Naive B cell (primary cell): ENCODE measurements at regions not wholly inside any gene's neighbourhood (a gene's known extent, or its start where the extent isn't known, plus 50 kb on each side); places are given as distances from the start of the nearest gene placed in this dataset.

ENCODE experiments used
- ATAC-seq, 2 donors: fragments of 150-1000 bp; cut with Tn5 transposase; 2 replicates each; pipeline ENCODE4 v1.10.0; 2021; ENCODE audit warnings: low read depth in 2 of 2, mild to moderate bottlenecking in 2 of 2, moderate library complexity in 2 of 2
- DNase-seq: peaks from one replicate; pipeline ENCODE4 v3.0.0; 2022
- H3K27ac Mint-ChIP-seq, 6 donors: one replicate each; pipeline ENCODE4 v1.8.0; 2020 to 2022; ENCODE audit warnings: mild to moderate bottlenecking in 6 of 6, mixed read lengths in 6 of 6, moderate library complexity in 5 of 6, inconsistent platforms in 2 of 6
- H3K27me3 Mint-ChIP-seq, 3 donors: one replicate each; pipeline ENCODE4 v1.8.0; 2021 to 2022; ENCODE audit warnings: mixed read lengths in 3 of 3, mild to moderate bottlenecking in 1 of 3
- H3K36me3 Mint-ChIP-seq, 2 donors: one replicate each; pipeline ENCODE4 v1.8.0; 2020 to 2022; ENCODE audit warnings: mixed read lengths in 2 of 2, inconsistent platforms in 1 of 2, mild to moderate bottlenecking in 1 of 2
- H3K4me1 Mint-ChIP-seq, 3 donors: one replicate each; pipeline ENCODE4 v1.8.0; 2020 to 2022; ENCODE audit warnings: mixed read lengths in 3 of 3, inconsistent platforms in 1 of 3, mild to moderate bottlenecking in 1 of 3, moderate library complexity in 1 of 3
- H3K4me3 Mint-ChIP-seq, 8 donors: one replicate each; pipeline ENCODE4 v1.8.0; 2020 to 2022; ENCODE audit warnings: mild to moderate bottlenecking in 8 of 8, mixed read lengths in 8 of 8, moderate library complexity in 8 of 8, inconsistent platforms in 2 of 8
- H3K9me3 Mint-ChIP-seq, 7 donors: one replicate each; pipeline ENCODE4 v1.8.0; 2020 to 2022; ENCODE audit warnings: mixed read lengths in 7 of 7, mild to moderate bottlenecking in 5 of 7, inconsistent platforms in 2 of 7, moderate library complexity in 1 of 7

DNA sequence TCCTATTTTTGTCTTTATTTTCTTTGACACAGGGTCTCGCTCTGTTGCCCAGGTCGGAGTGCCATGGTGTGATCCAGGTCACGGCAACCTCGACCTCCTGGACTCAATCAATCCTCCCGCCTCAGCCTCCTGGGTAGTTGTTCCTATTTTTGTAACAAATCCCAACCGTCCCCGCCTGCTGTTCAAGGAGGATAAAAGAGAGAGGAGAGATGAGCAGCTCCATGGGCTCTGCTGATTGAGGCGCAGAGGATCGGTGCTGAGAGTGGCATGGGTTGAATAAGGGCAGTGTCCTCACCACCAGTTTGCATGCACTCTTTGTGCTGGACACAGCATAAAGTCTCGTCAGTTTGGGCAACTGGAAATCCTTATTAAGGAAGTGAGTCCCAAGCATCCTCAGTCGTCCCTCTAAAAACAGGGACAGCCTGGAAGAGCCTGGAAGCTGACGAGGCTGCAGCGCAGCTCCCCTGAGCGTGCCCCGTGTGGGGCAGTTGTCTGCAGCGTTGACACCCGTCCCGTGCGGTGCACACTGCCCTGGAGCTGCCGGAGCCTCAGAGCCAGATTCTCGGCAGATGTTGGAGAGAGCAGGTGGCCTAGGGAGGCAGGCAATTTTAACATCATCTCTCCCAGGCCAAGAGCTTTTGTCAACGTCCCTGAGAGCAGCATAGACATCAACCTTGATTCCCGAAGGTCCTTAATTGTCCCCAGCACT is 404.2 kb upstream of the RNF32 start:
- Mint-ChIP-seq H3K4me3 (no peak overlapping the region), H3K36me3 (no peaks in the 10 kb centered on the region), H3K27me3 (peaks cover 0 to 8% (median 0%) of the 10 kb centered on the region in 3 donors), H3K9me3 (peaks cover 0 to 12% (median 2%) of the 10 kb centered on the region in 7 donors), H3K27ac (no peak overlapping the region), H3K4me1 (peaks cover 0 to 9% (median 0%) of the 10 kb centered on the region in 3 donors)
- ATAC-seq = no peak
- DNase-seq = no peak

- no peak overlapping the region for H3K27ac Mint-ChIP-seq
- DNase-seq = no peak
- no peak for ATAC-seq
- peaks cover 0 to 8% (median 0%) of the 10 kb centered on the region in 3 donors for H3K27me3 Mint-ChIP-seq
- H3K9me3 Mint-ChIP-seq = peaks cover 0 to 12% (median 2%) of the 10 kb centered on the region in 7 donors
- peaks cover 0 to 9% (median 0%) of the 10 kb centered on the region in 3 donors for H3K4me1 Mint-ChIP-seq
- no peaks in the 10 kb centered on the region for H3K36me3 Mint-ChIP-seq
- no peak overlapping the region for H3K4me3 Mint-ChIP-seq
Measured at GRCh38 chr7:156234666-156235494, 405.7 kb upstream of the RNF32 start.

- Mint-ChIP-seq H3K4me3 (no peak overlapping the region), H3K27ac (no peak overlapping the region), H3K9me3 (peaks cover 0 to 12% (median 3%) of the 10 kb centered on the region in 7 donors), H3K36me3 (no peaks in the 10 kb centered on the region), H3K27me3 (peaks cover 0 to 8% (median 0%) of the 10 kb centered on the region in 3 donors), H3K4me1 (peaks cover 0 to 9% (median 0%) of the 10 kb centered on the region in 3 donors)
- no peak for ATAC-seq
- no peak for DNase-seq
Measured at GRCh38 chr7:156234192-156234591, 406.4 kb upstream of the RNF32 start.

- DNase-seq = no peak
- Mint-ChIP-seq H3K4me3 (no peak overlapping the region), H3K4me1 (peaks cover 0 to 9% (median 0%) of the 10 kb centered on the region in 3 donors), H3K36me3 (no peaks in the 10 kb centered on the region), H3K9me3 (peaks cover 0 to 12% (median 3%) of the 10 kb centered on the region in 7 donors), H3K27me3 (peaks cover 0 to 8% (median 0%) of the 10 kb centered on the region in 3 donors), H3K27ac (no peak overlapping the region)
- no peak for ATAC-seq
Measured at GRCh38 chr7:156232931-156233705, 407.5 kb upstream of the RNF32 start.

- DNase-seq (no peak), ATAC-seq (no peak)
- Mint-ChIP-seq H3K27ac (no peak overlapping the region), H3K9me3 (peaks cover 0 to 6% (median under 1%) of the 10 kb centered on the region in 7 donors), H3K4me3 (no peak overlapping the region), H3K36me3 (no peaks in the 10 kb centered on the region), H3K4me1 (peaks cover 0 to under 1% (median 0%) of the 10 kb centered on the region in 3 donors), H3K27me3 (no peaks in the 10 kb centered on the region)
Measured at GRCh38 chr7:156230576-156230975, 410.0 kb upstream of the RNF32 start.

DNA sequence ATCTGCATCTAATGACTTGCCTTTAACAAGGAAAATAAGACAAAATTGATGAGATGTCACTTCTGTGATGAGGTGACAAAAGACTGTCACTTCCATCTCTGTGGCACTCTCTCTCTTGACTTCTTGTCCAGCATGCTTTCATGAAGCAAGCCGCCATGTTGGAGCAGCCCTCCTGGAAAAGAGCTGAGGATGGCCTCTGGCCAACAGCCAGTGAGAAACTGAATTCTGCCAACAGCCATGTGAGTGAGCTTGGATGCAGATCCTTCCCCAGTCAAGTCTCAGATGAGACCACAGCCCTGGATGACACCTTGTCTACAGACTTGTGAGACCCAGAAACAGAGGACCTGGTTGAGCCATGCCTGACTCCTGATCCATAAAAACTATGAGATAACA is 412.6 kb upstream of the SHH start:
- ATAC-seq (no peak), DNase-seq (no peak)
- H3K27ac Mint-ChIP-seq = no peak overlapping the region
- no peak overlapping the region for H3K4me3 Mint-ChIP-seq
- no peaks in the 10 kb centered on the region for H3K4me1 Mint-ChIP-seq
- H3K9me3 Mint-ChIP-seq = peaks cover 0 to 11% (median 2%) of the 10 kb centered on the region in 7 donors
- H3K27me3 Mint-ChIP-seq = peaks cover 0 to 8% (median 0%) of the 10 kb centered on the region in 3 donors
- no peaks in the 10 kb centered on the region for H3K36me3 Mint-ChIP-seq

GRCh38 chr7:156223935-156224832 is 411.9 kb upstream of the SHH start:
- Mint-ChIP-seq H3K4me3 (no peak overlapping the region), H3K27ac (no peak overlapping the region), H3K36me3 (no peaks in the 10 kb centered on the region), H3K27me3 (peaks cover 0 to 8% (median 0%) of the 10 kb centered on the region in 3 donors), H3K4me1 (no peaks in the 10 kb centered on the region), H3K9me3 (peaks cover 0 to 11% (median 0%) of the 10 kb centered on the region in 7 donors)
- no peak for DNase-seq
- no peak for ATAC-seq

DNA sequence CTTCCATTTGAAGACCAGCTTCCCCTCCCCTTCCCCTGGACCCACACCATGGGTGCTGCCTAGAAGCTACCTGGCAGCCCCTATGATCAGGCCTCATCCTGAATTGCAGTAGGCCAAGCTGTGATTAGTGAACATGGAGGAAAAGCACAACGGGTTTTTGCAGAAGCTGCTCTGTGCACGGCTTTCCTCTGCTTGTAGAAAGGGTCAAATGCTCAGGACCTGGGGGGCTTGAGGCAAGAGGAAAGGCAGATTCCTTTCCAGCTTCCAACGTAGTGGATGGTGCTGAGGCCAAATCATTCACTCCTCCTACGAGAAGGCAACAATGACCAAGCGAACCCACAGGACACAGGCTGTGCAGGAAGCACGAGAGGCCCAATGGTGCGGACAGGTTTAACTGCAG is 410.3 kb upstream of the SHH start:
- no peaks in the 10 kb centered on the region for H3K4me1 Mint-ChIP-seq

GRCh38 chr7:156222151-156222550 is 409.9 kb upstream of the SHH start:
- no peak for DNase-seq
- Mint-ChIP-seq H3K4me3 (no peak overlapping the region), H3K27me3 (peaks cover 0 to 8% (median 0%) of the 10 kb centered on the region in 3 donors), H3K36me3 (no peaks in the 10 kb centered on the region), H3K9me3 (peaks cover 0 to 11% (median 0%) of the 10 kb centered on the region in 7 donors), H3K4me1 (no peaks in the 10 kb centered on the region), H3K27ac (no peak overlapping the region)
- ATAC-seq = no peak

More for the DNA sequence above, 410.3 kb upstream of the SHH start:
- H3K36me3 Mint-ChIP-seq = no peaks in the 10 kb centered on the region
- no peak overlapping the region for H3K27ac Mint-ChIP-seq
- H3K9me3 Mint-ChIP-seq = peaks cover 0 to 11% (median 0%) of the 10 kb centered on the region in 7 donors
- H3K4me3 Mint-ChIP-seq = no peak overlapping the region
- ATAC-seq (no peak), DNase-seq (no peak)
- H3K27me3 Mint-ChIP-seq = peaks cover 0 to 8% (median 0%) of the 10 kb centered on the region in 3 donors

DNA sequence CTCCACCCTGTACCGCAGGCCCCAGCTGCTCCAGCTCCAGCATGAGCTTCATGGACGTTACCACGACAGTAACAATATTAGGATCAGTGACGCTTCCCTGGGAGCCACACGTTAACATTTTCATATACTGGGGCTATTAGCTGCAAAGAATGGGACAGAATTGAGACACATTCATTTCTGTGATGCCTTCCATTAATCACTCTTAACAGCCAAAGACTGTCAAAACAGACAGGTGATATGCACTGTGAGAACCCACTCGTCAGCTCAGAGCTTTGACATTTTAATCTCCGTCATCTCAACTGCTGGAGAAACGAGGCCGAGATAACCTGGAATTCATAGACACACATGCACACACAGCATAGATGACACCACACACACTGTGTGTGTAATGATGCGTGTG is 408.4 kb upstream of the SHH start:
- no peak overlapping the region for H3K27ac Mint-ChIP-seq
- H3K9me3 Mint-ChIP-seq = peaks cover 0 to 11% (median 0%) of the 10 kb centered on the region in 7 donors
- ATAC-seq = no peak
- no peaks in the 10 kb centered on the region for H3K4me1 Mint-ChIP-seq
- peaks cover 0 to 8% (median 0%) of the 10 kb centered on the region in 3 donors for H3K27me3 Mint-ChIP-seq
- no peak for DNase-seq
- H3K4me3 Mint-ChIP-seq = no peak overlapping the region
- no peaks in the 10 kb centered on the region for H3K36me3 Mint-ChIP-seq

- no peak for ATAC-seq
- Mint-ChIP-seq H3K4me1 (no peaks in the 10 kb centered on the region), H3K9me3 (peaks cover 0 to 9% (median 0%) of the 10 kb centered on the region in 7 donors), H3K4me3 (no peak overlapping the region), H3K27me3 (peaks cover 0 to 8% (median 0%) of the 10 kb centered on the region in 3 donors), H3K36me3 (no peaks in the 10 kb centered on the region), H3K27ac (no peak overlapping the region)
- DNase-seq = no peak
Measured at GRCh38 chr7:156220078-156220605, 407.9 kb upstream of the SHH start.

DNA sequence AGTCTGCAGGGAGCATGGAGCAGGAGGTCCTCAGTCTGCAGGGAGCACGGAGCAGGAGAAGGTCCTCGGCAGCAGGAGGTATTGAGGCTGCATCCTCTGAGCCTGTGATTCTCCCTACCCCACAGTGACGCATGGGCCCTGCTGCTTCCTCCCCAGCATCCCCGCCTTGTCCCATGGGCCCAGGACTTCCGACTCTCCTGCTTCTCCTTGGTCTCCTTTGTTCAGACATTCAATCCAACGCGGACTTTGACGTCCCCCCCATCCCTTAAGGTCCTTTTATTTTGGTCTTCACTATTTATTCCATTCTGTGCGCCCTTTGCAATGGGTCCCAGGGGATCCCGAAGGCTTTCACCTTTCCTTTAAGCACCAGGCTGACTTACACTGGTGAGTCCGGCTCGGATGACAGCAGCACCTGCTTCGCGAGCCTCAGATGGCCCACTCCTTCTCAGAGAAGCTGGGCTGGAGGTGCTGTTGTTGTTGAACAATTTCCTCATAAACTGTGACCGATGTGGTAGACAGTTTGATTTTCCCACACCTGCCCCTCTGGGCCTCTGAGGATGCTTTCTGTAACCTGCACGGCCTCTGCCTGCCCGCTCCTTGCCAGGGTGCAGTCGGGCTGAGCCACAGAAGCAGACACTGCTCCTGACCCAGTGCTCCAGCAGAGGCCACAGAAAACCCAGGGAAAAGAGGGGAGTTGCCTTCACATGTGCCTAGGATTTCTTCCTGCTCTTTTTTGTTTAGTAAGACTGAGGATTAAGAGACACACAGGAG is 407.2 kb upstream of the SHH start:
- no peak for DNase-seq
- no peaks in the 10 kb centered on the region for H3K4me1 Mint-ChIP-seq
- no peaks in the 10 kb centered on the region for H3K36me3 Mint-ChIP-seq
- no peak overlapping the region for H3K27ac Mint-ChIP-seq
- no peak for ATAC-seq
- peaks cover 0 to 8% (median 0%) of the 10 kb centered on the region in 3 donors for H3K27me3 Mint-ChIP-seq
- H3K9me3 Mint-ChIP-seq = peaks cover 0 to 6% (median 0%) of the 10 kb centered on the region in 7 donors
- no peak overlapping the region for H3K4me3 Mint-ChIP-seq
